GM18511 (cell line): ENCODE measurements at regions not wholly inside any gene's neighbourhood (a gene's known extent, or its start where the extent isn't known, plus 50 kb on each side); places are given as distances from the start of the nearest gene placed in this dataset.
"Not testable (repeated sequence)": the region's sequence is repeated elsewhere in the genome, so short reads cannot be mapped to it uniquely, and the experiment has no call there.

ENCODE experiments used
- ATAC-seq: cut with Tn5 transposase; IDR thresholded peaks from one replicate; pipeline ENCODE4 v1.9.1; 2021; ENCODE audit warnings: mild to moderate bottlenecking, moderate library complexity; ENCODE audit not compliant: unreplicated experiment

- ATAC-seq: no peak
Observed at GRCh38 chr9:124164811-124165210, 92.9 kb upstream of the NEK6 start.

DNA sequence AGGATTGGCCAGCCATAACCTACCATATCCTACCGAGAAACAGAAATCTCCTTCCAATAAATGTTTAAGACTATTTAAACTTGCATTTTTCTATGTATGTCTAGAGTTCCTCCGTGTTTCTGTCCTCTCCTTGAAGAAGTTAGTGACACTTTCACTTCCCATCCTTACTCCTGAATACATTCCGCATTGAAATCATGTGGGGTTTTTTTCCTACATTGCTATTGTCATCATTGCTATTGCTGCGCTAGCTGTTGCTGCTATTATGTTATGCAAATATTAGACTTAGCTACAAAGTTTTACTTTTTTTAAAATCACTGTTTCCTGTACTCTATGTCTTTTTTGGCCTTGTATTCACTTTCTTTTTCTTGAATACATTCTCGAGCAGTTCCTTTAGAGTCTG is 83.3 kb upstream of the NEK6 start:
- ATAC-seq: no peak

DNA sequence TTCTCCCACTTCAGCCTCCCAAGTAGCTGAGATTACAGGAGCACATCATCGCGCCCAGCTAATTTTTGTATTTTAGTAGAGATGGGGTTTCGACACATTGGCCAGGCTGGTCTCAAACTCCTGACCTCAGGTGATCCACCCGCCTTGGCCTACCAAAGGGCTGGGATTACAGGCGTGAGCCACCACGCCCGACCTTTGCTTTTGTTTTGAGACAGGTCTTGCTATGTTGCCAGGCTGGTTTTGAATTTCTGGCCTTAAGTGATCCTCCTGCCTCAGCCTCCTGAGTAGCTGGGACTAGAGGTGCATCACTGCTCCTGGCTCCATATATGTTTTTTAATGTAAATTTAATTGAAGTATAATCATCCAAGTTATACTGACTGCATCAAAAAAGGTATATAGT is 80.2 kb upstream of the NEK6 start:
- not testable (repeated sequence) for ATAC-seq

GRCh38 chr9:124179196-124180071 is 78.3 kb upstream of the NEK6 start:
- no peak for ATAC-seq

DNA sequence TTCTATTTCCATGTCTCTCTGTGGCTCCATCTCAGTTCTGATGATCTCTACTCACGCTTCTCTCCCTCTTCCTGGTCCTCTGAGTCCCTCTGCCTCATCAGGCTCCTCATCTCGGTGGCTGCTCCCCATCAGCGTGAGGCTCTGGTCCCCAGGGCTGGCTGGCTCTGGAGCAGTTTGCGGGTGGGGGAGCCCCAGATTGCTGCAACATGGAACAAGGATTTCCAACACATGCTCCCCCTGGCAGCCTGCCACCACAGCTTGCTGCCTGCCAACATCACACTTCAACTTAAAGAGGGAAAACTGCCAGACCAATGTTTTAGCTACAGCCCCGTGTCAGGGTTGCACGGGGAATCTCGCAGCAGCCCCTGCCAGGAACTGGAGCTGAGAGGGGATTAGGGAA is 77.2 kb upstream of the NEK6 start:
- ATAC-seq: no peak

DNA sequence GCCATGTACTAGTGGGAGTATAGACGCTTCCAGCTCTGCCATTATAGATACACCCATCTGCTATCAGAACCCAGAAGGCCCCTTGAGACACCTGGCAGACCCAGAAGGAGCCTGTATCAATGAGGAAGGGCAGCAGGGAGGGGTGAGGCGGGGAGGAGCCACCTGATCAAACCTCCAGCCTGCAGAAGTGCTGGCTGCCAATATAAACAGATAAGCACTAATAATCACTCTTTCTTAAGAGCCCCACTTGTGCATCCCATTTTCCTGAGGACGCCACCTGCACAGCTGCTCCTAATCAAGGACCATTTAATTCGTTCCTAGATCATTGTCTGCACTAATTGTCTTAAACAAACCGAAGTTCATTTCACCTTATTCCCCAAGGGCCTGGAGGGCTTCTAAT is 75.0 kb upstream of the NEK6 start:
- ATAC-seq: no peak

DNA sequence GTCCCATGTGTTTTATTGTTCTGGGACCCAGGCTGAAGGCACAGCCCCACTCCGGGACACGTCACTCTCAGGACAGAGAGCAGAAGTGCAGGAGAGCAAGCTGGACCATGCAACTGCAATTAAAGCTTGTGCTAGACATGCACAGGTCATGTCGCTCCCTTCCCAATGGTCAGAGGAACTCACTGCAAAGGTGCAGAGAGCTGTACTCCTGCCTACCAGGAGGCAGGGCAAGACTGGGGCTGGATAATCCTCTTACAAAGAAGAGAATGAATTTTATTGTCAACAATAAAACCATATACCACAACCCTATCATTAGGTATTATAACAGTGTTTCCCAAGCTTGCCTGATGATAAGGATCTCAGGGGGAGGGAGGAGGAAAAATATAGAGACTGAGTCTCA is 74.0 kb upstream of the NEK6 start:
- no peak for ATAC-seq

GRCh38 chr9:124185413-124185812 is 72.3 kb upstream of the NEK6 start:
- no peak for ATAC-seq

- no peak for ATAC-seq
Observed at GRCh38 chr9:124187311-124187710, 70.4 kb upstream of the NEK6 start.

- no peak for ATAC-seq
Observed at GRCh38 chr9:124188331-124189110, 69.2 kb upstream of the NEK6 start.

GRCh38 chr9:124190761-124191160 is 67.0 kb upstream of the NEK6 start:
- ATAC-seq: no peak

GRCh38 chr9:124191691-124192395 is 65.9 kb upstream of the NEK6 start:
- no peak for ATAC-seq

- ATAC-seq: no peak
Observed at GRCh38 chr9:124196814-124197176, 61.0 kb upstream of the NEK6 start.

- peak; percentile 69 for ATAC-seq
Observed at GRCh38 chr9:124197177-124198095, 60.3 kb upstream of the NEK6 start.

DNA sequence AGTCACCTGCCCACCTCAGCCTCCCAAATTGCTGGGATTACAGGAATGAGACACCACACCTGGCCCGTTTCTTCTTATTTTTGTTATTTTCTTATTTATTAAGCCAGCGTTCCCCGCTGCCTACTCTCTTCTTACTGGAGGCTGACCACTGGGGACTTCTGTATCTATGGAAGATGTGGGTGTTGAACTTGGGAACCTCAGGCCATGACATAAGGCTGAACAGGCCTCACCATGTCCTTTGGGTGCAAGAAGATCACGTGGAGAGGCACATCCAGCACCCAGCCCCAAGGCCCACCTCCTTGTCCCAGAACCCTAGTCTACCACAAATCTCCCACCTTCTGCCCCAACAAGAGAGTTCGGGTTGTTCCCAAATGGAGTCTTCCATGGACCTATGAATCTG is 59.4 kb upstream of the NEK6 start:
- ATAC-seq: no peak

DNA sequence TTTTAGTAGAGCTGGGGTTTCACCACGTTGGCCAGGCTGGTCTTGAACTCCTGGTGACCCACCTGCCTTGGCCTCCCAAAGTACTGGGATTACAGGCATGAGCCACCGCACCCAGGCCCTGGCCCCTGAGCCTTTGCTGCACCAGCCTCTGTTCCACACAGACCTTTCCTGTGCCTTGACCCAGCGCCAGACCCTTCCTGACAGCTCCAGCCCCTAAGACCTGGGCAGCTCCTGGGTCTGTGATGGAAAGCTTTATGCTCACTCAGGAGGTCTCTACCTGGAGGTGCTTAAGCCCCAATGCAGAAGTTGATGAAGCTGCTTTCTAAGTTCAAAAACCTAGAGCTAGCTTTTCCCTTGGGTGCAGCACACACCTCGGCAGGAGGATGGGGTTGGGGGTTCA is 58.8 kb upstream of the NEK6 start:
- ATAC-seq: no peak

DNA sequence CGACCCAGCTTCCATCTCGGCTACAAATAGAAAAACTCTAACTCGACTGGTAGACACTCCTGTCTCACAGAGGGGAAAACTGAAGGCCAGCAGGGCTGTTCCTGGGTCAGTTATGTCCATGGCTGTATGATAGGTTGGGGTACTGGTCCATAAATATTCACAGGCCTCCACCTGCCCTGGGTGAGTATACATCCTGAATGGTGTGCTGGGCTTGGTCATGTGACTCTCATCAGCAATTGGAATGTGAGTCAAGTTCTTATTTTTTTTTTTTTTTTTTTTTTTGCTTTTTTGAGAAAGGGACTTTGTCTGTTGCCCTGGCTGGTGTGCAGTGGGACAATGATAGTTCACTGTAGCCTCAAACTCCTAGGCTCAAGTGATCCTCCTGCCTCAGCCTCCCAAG is 58.3 kb upstream of the NEK6 start:
- ATAC-seq: no peak

DNA sequence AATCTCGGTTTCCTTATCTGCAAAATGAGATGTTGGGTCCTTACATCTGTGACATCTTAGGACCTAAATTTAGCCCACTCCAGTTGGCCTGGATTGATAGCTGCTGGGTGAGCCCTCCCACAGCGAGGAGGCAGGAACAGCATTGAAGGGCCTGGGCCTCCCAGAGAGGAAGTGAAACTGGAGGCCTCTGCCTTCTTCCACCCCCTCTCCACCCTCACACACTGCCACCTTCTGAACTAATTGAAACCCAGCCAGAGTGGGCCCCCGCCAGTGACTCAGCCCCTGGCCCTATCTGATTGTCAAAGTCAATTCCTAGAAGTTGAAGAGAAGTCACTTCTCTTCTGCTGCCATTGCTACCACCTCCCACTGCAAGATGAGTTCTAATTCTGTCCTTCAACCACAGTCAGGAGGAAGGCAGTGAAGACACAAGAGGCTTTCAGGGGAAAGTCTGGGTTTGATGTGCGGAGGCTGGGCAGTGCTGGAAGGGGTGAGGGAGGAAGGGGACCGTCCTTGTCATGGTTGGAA is 55.2 kb upstream of the NEK6 start:
- peak; percentile 85 for ATAC-seq

GRCh38 chr9:124205686-124206352 is 51.9 kb upstream of the NEK6 start:
- ATAC-seq: no peak

DNA sequence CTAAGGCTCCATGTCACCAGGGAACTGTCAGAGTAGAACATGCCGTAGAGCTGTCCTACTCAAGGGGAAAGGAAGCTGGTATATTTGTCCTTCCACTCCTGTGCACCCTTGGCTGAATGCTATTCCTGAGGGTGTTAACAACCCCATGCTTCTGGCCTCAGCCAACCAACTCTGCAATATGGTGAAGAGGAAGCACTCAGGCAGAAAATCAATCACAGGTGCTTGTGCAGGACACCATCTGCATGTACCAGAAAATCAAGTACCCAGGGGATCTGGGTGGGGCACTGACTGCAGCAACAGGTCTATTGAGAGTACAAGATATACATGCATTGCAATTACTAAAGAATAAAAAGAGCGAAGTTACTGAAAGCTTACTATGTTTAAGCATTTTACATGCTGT is 51.4 kb upstream of the NEK6 start:
- no peak for ATAC-seq
